ENCODE measurements at regions not wholly inside any gene's neighbourhood (a gene's known extent, or its start where the extent isn't known, plus 50 kb on each side); places are given as distances from the start of the nearest gene placed in this dataset.
A peak's percentile ranks its signal among the peaks of the same experiment; 100 is the strongest.

GRCh38 chr2:66080127-66080526 is 354.8 kb upstream of the MEIS1 start:
- DNase-seq, result peak; percentile 40

GRCh38 chr2:66073172-66073571 is 361.8 kb upstream of the MEIS1 start:
- peaks cover 2% of the 10 kb centered on the region for H3K27me3 Mint-ChIP-seq (ENCODE audit: unreplicated experiment)
- H3K9me3 Mint-ChIP-seq (ENCODE audit: unreplicated experiment), result no peaks in the 10 kb centered on the region
- no peak overlapping the region for H3K27ac Mint-ChIP-seq (ENCODE audit: unreplicated experiment)
- no peak overlapping the region for H3K4me3 Mint-ChIP-seq (ENCODE audit: unreplicated experiment)
- no peaks in the 10 kb centered on the region for H3K36me3 Mint-ChIP-seq (ENCODE audit: unreplicated experiment)
- DNase-seq, result no peak
- H3K4me1 Mint-ChIP-seq (ENCODE audit: low read depth, unreplicated experiment), result peaks cover under 1% of the 10 kb centered on the region
- TF ChIP-seq, protein P1, sequence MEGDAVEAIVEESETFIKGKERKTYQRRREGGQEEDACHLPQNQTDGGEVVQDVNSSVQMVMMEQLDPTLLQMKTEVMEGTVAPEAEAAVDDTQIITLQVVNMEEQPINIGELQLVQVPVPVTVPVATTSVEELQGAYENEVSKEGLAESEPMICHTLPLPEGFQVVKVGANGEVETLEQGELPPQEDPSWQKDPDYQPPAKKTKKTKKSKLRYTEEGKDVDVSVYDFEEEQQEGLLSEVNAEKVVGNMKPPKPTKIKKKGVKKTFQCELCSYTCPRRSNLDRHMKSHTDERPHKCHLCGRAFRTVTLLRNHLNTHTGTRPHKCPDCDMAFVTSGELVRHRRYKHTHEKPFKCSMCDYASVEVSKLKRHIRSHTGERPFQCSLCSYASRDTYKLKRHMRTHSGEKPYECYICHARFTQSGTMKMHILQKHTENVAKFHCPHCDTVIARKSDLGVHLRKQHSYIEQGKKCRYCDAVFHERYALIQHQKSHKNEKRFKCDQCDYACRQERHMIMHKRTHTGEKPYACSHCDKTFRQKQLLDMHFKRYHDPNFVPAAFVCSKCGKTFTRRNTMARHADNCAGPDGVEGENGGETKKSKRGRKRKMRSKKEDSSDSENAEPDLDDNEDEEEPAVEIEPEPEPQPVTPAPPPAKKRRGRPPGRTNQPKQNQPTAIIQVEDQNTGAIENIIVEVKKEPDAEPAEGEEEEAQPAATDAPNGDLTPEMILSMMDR (IDR thresholded peaks at IDR 0.05; ENCODE audit: partially characterized antibody, unreplicated experiment), result no peak

More at GRCh38 chr2:66080127-66080526, 354.8 kb upstream of the MEIS1 start:
- Mint-ChIP-seq H3K9me3 (ENCODE audit: unreplicated experiment) (no peaks in the 10 kb centered on the region), H3K27ac (ENCODE audit: unreplicated experiment) (peak overlapping the region; percentile 60), H3K4me3 (ENCODE audit: unreplicated experiment) (no peak overlapping the region), H3K36me3 (ENCODE audit: unreplicated experiment) (no peaks in the 10 kb centered on the region), H3K4me1 (ENCODE audit: low read depth, unreplicated experiment) (peaks cover 24% of the 10 kb centered on the region), H3K27me3 (ENCODE audit: unreplicated experiment) (no peaks in the 10 kb centered on the region)
- TF ChIP-seq, protein P1 (IDR thresholded peaks at IDR 0.05; ENCODE audit: partially characterized antibody, unreplicated experiment), result no peak

DNA sequence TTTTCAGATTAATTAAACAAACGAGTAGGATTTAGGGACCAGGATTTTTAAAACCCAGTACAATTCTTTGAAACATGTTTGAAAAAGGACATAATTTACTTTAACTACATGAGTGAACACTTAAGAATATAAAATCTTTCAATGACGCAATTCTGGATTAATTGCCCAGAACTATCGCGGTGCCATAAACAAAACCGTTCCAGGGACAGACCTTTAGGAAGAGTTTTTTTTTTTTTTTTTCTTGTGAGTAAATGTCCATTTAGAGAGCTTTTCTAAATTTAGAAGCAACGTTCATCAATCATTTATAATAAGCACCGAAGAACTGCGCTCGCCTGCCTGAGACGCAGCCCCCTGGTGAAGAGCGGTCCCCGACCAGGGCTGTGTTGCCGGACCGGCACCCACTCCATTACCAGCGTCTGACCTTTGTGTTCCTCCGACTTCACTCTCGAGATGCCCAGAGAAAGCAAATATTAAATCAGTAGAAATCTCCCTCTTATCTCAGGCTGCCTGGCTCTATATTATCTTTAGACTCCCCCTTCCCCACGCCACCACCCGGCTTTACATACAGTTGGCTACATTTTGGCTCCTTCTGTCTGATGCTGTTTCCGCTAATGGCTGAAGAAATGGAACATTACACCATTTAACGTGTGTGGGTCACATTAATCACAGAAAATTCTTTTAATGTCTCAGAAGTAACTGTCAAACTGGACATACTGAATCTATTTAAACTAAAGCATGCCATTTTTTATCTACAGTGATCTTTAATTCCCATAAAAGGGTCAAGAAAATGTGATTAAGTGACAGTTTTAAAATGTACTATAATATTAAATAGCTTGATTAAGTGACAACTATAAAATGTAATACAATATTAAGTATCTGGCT is 364.0 kb upstream of the MEIS1 start:
- no peaks in the 10 kb centered on the region for H3K9me3 Mint-ChIP-seq (ENCODE audit: unreplicated experiment)
- TF ChIP-seq, protein P1 (IDR thresholded peaks at IDR 0.05; ENCODE audit: partially characterized antibody, unreplicated experiment), result no peak

DNA sequence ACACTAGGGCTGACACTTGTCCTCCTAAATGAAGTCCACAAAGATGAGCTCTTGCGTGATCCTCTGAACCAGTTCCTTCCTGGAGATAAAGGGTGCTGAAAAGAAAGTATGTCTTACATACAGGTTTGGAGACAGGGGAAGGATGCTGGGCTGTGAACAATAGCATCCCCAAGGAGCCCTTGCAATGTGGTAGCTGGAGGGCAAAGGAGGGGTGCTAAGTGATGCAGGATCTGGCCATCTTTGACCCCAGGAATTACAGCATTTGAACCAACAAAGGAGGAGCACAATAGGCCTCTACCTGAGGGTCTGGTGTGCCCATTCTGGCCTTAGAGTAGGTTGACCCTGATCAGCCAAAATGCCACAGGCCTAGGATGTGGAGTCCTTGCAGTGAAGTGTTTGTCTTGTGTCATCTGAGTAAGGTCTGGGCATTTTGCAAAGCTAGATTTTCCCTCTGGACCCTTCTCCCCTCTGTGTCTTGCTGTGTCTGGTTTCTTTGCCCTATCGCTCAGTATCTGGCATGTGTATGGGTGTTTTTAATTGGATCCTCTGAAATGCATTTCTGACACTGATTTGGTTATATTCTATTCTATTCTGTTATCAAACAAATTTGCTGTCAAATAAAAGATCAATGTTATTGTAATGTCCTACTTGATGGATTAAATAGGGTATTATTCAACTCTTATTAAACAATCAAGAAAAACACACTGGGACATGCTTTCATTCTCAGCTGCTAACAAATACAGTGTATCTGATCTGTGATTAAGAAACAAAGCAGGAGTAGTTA is 364.8 kb upstream of the MEIS1 start:
- Mint-ChIP-seq H3K36me3 (ENCODE audit: unreplicated experiment) (no peaks in the 10 kb centered on the region), H3K27ac (ENCODE audit: unreplicated experiment) (no peak overlapping the region), H3K4me1 (ENCODE audit: low read depth, unreplicated experiment) (no peaks in the 10 kb centered on the region), H3K4me3 (ENCODE audit: unreplicated experiment) (no peak overlapping the region), H3K9me3 (ENCODE audit: unreplicated experiment) (no peaks in the 10 kb centered on the region), H3K27me3 (ENCODE audit: unreplicated experiment) (peaks cover 2% of the 10 kb centered on the region)
- TF ChIP-seq, protein P1 (IDR thresholded peaks at IDR 0.05; ENCODE audit: partially characterized antibody, unreplicated experiment), result no peak
- DNase-seq, result no peak

More for the DNA sequence above, 364.0 kb upstream of the MEIS1 start:
- Mint-ChIP-seq H3K4me3 (ENCODE audit: unreplicated experiment) (no peak overlapping the region), H3K4me1 (ENCODE audit: low read depth, unreplicated experiment) (no peaks in the 10 kb centered on the region), H3K36me3 (ENCODE audit: unreplicated experiment) (no peaks in the 10 kb centered on the region), H3K27me3 (ENCODE audit: unreplicated experiment) (peaks cover 2% of the 10 kb centered on the region), H3K27ac (ENCODE audit: unreplicated experiment) (peak overlapping the region; percentile 63)
- DNase-seq, result no peak

Data from glutamatergic neuron (in vitro differentiated cells).